Panc1 (cell line): ENCODE measurements at regions not wholly inside any gene's neighbourhood (a gene's known extent, or its start where the extent isn't known, plus 50 kb on each side); places are given as distances from the start of the nearest gene placed in this dataset.

Experiments
- ATAC-seq: fragments of 200-7000 bp; cut with Tn5 transposase; 2 replicates; pipeline ENCODE4 v1.9.1; 2020; ENCODE audit warnings: mild to moderate bottlenecking, moderate library complexity
- BruUV-seq: library from RNA; stranded (reverse); fragments of 400-500 nt; replicated peaks from 2 replicates; lab custom pipeline; 2021; lab: Mats Ljungman, UMichigan
- CTCF ChIA-PET: fragments of 300-600 bp; sonication (Branson Sonifier 250); formaldehyde crosslinking; loops from one replicate; lab custom pipeline; 2022; ENCODE audit warnings: antibody characterized with exemption; lab: Charles Lee
- POLR2A ChIA-PET: fragments of 300-600 bp; sonication (Branson Sonifier 250); formaldehyde crosslinking; loops from one replicate; lab custom pipeline; 2022; ENCODE audit warnings: antibody characterized with exemption; lab: Charles Lee
- DNase-seq: peaks from one replicate; pipeline ENCODE4 v3.0.0-alpha.2; 2010; ENCODE audit warnings: low read depth, low spot score
- H3K27ac ChIP-seq: 2 replicates; pipeline ENCODE4 v1.5.1; 2011; ENCODE audit warnings: mild to moderate bottlenecking, low read length, inconsistent platforms
- H3K27me3 ChIP-seq: fragments of 200-500 bp; sonication (Bioruptor generic); 2 replicates; pipeline ENCODE4 v1.6.0; 2014; ENCODE audit warnings: low read length, inconsistent platforms; ENCODE audit not compliant: control insufficient read depth, insufficient read depth
- H3K36me3 ChIP-seq: fragments of 200-500 bp; sonication (Bioruptor generic); 2 replicates; pipeline ENCODE4 v1.5.1; 2014; ENCODE audit warnings: inconsistent platforms, mild to moderate bottlenecking, low read length, moderate library complexity; ENCODE audit not compliant: control insufficient read depth, insufficient read depth
- H3K4me1 ChIP-seq: 2 replicates; pipeline ENCODE4 v1.5.1; 2011; ENCODE audit warnings: inconsistent platforms, mild to moderate bottlenecking, low read length, moderate library complexity; ENCODE audit not compliant: control insufficient read depth, insufficient read depth
- H3K4me3 ChIP-seq, 2 experiments: 2 replicates each; pipeline ENCODE4 v1.5.1; 2011 to 2012; ENCODE audit warnings: low read depth in 2 of 2, low read length in 2 of 2, mild to moderate bottlenecking in 2 of 2, inconsistent platforms in 1 of 2, moderate library complexity in 1 of 2
- H3K9me3 ChIP-seq: fragments of 200-500 bp; sonication (Bioruptor generic); 2 replicates; pipeline ENCODE4 v1.5.1; 2014; ENCODE audit warnings: low read depth, mild to moderate bottlenecking, inconsistent platforms, low read length, moderate library complexity; ENCODE audit not compliant: control insufficient read depth, insufficient read depth
- POLR2AphosphoS5 ChIP-seq: IDR thresholded peaks from 2 replicates; pipeline ENCODE4 v1.6.1; 2012; ENCODE audit warnings: mild to moderate bottlenecking, low read depth, low read length, moderate library complexity
- SIN3A ChIP-seq: IDR thresholded peaks from 2 replicates; pipeline ENCODE4 v1.6.1; 2012; ENCODE audit warnings: low read depth, mild to moderate bottlenecking, low read length, moderate library complexity, borderline replicate concordance; ENCODE audit not compliant: insufficient read depth
- TCF7L2 ChIP-seq: IDR thresholded peaks from 2 replicates; pipeline ENCODE4 v1.6.1; 2011; ENCODE audit warnings: mild to moderate bottlenecking, low read depth, low read length, inconsistent platforms
- in situ Hi-C: cut with HindIII; loops from 2 replicates; pipeline ENCODE4 v1.10.0; 2016; ENCODE audit warnings: low sequenced_read_pairs, low pct_unique_long_range_greater_than_20kb
- intact Hi-C: fragments of 100-400 bp; cut with micrococcal nuclease; formaldehyde crosslinking; loops from one replicate; pipeline ENCODE4 v1.10.0; 2022; ENCODE audit not compliant: unreplicated experiment
- TF ChIP-seq, protein P1 (sequence below), 2 experiments: IDR thresholded peaks; 2 replicates each; pipeline ENCODE4 v1.6.1; 2011 to 2012; ENCODE audit warnings: low read depth in 2 of 2, control low read depth in 1 of 2, low read length in 1 of 2, mild to moderate bottlenecking in 1 of 2, moderate library complexity in 1 of 2; ENCODE audit not compliant: insufficient read depth in 1 of 2
- TF ChIP-seq, protein P2 (sequence below): fragments of 450-650 bp; IDR thresholded peaks from 2 replicates; pipeline ENCODE4 v1.5.1; 2017; ENCODE audit warnings: mild to moderate bottlenecking

GRCh38 chr19:13598098-13598497, 91.8 kb upstream of the CACNA1A start:
- Histone ChIP-seq H3K9me3 (no peaks in the 10 kb centered on the region), H3K27ac (no peak overlapping the region), H3K27me3 (no peaks in the 10 kb centered on the region), H3K4me3 (no peak overlapping the region), H3K36me3 (no peaks in the 10 kb centered on the region), H3K4me1 (no peaks in the 10 kb centered on the region)
- in situ Hi-C loops, result no loop called here
- ATAC-seq (no peak), DNase-seq (no peak)
- POLR2A ChIA-PET, result no interaction called here
- intact Hi-C loops, result no loop called here
- CTCF ChIA-PET, result interaction anchor here (0.6 to 1.0 kb wide), 2 partner anchors 121 to 123 kb away, joined by 4 to 6 read pairs; no protein-coding TSS in a partner anchor
- TF ChIP-seq POLR2AphosphoS5 (no peak), SIN3A (no peak), TCF7L2 (no peak)
- TF ChIP-seq, protein P1, sequence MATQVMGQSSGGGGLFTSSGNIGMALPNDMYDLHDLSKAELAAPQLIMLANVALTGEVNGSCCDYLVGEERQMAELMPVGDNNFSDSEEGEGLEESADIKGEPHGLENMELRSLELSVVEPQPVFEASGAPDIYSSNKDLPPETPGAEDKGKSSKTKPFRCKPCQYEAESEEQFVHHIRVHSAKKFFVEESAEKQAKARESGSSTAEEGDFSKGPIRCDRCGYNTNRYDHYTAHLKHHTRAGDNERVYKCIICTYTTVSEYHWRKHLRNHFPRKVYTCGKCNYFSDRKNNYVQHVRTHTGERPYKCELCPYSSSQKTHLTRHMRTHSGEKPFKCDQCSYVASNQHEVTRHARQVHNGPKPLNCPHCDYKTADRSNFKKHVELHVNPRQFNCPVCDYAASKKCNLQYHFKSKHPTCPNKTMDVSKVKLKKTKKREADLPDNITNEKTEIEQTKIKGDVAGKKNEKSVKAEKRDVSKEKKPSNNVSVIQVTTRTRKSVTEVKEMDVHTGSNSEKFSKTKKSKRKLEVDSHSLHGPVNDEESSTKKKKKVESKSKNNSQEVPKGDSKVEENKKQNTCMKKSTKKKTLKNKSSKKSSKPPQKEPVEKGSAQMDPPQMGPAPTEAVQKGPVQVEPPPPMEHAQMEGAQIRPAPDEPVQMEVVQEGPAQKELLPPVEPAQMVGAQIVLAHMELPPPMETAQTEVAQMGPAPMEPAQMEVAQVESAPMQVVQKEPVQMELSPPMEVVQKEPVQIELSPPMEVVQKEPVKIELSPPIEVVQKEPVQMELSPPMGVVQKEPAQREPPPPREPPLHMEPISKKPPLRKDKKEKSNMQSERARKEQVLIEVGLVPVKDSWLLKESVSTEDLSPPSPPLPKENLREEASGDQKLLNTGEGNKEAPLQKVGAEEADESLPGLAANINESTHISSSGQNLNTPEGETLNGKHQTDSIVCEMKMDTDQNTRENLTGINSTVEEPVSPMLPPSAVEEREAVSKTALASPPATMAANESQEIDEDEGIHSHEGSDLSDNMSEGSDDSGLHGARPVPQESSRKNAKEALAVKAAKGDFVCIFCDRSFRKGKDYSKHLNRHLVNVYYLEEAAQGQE (IDR thresholded peaks at IDR 0.05; ENCODE audit: insufficient read depth in 1 of 2, low read depth in 2 of 2, low read length in 1 of 2), result no peak
- TF ChIP-seq, protein P2, sequence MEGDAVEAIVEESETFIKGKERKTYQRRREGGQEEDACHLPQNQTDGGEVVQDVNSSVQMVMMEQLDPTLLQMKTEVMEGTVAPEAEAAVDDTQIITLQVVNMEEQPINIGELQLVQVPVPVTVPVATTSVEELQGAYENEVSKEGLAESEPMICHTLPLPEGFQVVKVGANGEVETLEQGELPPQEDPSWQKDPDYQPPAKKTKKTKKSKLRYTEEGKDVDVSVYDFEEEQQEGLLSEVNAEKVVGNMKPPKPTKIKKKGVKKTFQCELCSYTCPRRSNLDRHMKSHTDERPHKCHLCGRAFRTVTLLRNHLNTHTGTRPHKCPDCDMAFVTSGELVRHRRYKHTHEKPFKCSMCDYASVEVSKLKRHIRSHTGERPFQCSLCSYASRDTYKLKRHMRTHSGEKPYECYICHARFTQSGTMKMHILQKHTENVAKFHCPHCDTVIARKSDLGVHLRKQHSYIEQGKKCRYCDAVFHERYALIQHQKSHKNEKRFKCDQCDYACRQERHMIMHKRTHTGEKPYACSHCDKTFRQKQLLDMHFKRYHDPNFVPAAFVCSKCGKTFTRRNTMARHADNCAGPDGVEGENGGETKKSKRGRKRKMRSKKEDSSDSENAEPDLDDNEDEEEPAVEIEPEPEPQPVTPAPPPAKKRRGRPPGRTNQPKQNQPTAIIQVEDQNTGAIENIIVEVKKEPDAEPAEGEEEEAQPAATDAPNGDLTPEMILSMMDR, result no peak
- BruUV-seq, result no TSS peak

- ChIA-PET POLR2A (no interaction called here), CTCF (interaction anchor here (1.0 kb wide), 1 partner anchor 121 kb away, joined by 4 read pairs; no protein-coding TSS in a partner anchor)
- in situ Hi-C loops, result no loop called here
- Histone ChIP-seq H3K4me3 (no peak overlapping the region), H3K9me3 (no peaks in the 10 kb centered on the region), H3K27me3 (no peaks in the 10 kb centered on the region), H3K27ac (no peak overlapping the region), H3K36me3 (no peaks in the 10 kb centered on the region), H3K4me1 (no peaks in the 10 kb centered on the region)
- intact Hi-C loops, result loop anchor here (1.0 kb wide), 1 partner anchor 123 kb away; no protein-coding TSS in a partner anchor
- ATAC-seq (peak; percentile 91), DNase-seq (peak; percentile 27)
- no TSS peak for BruUV-seq
- TF ChIP-seq TCF7L2, result no peak
- TF ChIP-seq, protein P2, result peak; percentile 67; the same call in 1 of the 2 replicates
These were observed 91.4 kb upstream of the CACNA1A start for GRCh38 chr19:13597640-13598039.
